ENCODE measurements at regions not wholly inside any gene's neighbourhood (a gene's known extent, or its start where the extent isn't known, plus 50 kb on each side); places are given as distances from the start of the nearest gene placed in this dataset.

DNA sequence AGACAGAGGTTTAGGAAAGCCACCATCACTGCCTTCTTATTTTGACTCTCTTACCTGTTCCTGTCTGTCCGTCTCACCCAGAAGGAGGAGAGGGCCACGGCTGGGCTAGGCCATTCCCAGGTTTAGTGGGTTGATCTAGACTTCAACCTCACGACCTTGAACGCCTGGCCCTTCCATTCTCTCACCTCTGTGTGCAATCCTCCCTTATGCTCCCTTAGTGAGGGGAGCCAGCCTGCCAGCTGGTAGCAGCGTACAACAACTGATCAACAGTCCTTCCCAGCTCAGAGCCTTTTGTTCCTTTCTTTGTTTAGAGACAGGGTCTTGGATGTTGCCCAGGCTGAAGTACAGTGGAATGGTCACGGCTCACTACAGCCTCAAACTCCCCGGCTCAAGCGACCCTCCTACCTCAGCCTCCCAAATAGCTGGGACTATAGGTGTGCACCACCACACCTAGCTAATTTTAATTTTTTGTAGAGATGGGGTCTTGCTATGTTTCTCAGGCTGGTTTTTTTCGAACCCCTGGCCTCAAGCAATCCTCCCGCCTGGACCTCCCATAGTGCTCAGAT is 123.9 kb downstream of the ZNF664 start:
- DNase-seq = no peak

DNA sequence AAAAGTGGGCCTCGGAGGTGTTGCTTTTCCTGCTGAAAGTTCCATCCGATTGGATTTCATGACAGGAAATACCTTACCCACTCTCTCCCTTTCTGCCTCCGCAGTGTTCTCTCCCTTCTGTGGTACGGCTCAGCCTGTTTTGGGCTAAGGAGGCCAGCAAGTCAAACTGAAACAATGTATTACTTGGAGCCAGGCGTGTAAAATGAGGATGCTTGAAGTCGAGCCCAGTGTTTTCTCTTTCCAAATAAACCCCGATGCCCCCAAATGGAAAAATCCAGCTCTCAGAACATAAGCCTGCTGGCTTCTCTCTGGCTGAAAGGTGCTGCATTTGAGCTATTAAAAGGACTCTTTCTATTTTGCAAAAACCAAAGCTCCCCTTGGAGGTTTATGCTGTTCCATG is 124.7 kb downstream of the ZNF664 start:
- no peak for DNase-seq

DNA sequence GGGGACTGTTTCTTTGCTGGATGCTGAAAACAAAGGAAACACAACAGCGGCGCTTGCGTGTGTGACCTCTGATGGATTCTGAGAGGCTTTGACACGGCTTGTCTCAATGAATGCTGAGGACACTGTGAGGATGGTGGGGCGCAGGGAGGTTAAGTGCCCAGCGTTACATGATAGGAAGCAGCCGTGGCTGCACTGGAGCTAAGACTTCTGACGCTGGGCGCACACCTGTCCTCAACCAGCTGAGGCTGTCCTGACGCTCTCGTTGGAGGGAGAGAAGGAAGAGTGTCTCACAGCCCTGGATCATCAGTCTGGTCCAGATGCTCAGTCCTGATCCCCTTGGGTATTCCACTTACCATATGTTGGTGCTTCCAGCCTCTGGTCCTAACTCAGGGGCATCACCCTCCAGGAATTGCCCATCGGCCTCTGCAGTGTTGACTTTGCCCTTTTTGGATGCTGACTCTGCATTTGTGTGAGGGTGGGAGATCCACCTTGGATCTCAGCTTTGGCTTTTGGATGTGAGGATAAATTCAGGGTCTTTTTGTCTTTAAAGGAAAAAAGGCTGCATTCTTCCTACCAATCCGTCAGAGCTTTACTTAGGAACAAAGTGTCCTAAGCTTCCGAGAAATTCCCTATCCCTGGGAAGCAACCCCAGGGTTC is 125.2 kb downstream of the ZNF664 start:
- DNase-seq = no peak

DNA sequence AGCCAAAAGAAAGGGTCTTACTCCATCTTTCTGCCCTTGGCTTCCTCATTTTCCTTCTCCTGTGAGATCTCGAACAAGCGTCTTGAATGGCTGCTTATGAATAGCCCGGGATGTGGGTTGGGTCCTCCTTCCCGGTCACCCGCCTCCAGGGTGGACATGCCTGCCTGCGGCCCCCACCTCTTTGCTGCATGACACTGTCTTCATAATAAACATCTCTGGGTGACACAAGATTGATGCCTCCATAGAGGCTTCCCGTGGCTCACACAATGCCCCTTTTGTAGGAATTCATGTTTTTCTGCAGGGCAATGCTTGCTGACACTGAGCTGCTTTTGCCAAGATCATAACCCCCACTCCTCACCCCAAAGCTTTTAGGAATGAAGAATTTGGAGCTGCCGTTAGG is 125.9 kb downstream of the ZNF664 start:
- no peak for DNase-seq

DNA sequence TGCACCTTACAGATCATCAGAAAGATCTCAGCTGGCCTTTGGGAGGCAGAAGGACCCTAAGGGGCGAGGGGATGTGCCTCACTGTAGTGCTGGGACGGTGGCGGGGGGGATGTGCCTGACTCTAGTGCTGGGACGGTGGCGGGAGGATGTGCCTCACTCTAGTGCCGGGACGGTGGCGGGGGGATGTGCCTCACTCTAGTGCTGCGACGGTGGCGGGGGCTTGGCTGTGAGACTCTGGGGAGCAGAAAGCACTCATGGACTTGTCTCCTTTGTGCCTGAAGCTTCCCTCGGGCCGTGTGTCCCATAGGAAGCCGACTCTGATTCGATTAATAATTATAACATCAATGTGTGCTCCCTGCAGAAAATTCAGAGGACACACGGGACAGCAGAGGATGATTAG is 126.6 kb downstream of the ZNF664 start:
- DNase-seq = no peak

DNA sequence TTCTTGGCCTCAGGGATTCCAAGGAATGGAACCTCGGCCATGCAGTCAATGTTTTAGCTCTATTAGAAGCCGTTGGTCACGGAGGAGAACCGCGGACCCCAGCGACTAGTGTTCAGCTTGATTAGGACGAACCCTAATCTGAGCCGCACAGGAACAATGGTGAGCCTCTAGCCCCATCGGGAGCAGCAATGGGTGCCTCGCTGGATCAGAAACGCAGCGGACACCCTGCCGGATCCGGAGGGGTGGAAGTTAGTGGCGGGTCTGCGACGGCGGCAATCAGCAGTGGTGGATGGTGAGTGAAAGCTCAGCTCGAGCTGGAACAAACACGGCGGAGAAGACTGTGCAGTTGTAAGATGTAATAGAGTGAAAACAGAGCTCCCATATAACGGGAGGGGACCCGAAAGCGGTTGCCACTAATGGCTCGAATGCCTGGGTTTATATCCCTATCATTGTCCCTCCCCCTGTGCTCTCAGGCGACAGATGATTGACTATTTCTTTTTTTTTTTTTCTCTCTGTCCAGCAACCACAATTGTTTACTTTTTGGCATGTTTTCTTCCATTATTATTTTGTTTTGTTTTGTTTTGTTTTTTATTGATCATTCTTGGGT is 127.7 kb downstream of the ZNF664 start:
- DNase-seq = no peak

DNA sequence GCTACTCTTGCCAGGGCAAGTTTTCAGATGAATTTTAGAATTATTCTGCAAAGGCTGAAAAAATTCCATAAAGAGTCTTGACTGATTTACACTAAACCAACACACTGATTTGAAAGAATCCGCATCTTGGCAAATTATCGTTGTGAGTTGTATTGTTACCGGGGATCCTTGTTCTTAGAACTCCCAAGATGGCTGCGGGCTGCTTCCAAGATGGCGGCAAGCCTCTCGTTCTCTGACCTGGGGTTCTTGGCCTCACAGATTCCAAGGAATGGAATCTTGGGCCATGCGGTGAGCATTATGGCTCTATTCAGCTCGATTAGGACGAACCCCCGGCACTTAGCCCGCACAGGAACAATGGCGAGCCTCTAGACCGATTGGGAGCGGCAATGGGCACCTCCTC is 132.5 kb downstream of the ZNF664 start:
- DNase-seq = no peak

DNA sequence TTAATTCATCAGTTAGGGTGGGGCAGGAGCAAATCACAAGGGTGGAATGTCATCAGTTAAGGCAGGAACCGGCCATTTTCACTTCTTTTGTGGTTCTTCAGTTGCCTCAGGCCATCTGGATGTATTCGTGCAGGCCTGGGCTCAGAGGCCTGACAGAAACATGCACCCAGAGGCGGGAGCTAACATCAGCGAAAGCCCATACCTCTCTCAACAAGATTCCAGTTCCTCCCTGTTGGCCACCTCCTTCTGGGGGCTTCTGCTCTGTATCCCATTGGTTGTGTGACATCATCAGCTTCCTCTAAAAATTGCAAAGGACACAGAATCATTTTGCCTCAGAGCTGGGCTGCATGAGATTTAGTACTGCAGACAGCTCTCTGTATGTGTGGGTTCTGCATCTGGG is 134.3 kb downstream of the ZNF664 start:
- no peak for DNase-seq

DNA sequence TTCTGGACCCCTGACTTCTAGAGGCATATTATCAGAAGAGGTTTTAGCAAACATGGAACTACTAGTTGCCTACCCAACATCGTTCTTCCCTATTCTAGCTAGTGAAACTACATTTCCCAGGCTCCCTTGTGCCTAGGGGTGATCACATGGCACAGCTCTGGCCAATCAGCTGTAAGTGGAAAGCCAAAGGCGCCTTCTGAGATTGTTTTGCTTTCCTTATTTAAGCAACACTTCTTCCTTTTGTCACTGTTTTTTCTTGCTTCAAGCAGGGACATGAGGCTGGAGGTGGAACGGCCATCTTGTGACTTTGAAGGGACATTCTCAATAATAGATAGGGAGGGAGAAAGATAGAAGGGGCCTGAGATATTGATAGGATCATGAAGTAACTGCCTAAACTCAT is 136.7 kb downstream of the ZNF664 start:
- no peak for DNase-seq

DNA sequence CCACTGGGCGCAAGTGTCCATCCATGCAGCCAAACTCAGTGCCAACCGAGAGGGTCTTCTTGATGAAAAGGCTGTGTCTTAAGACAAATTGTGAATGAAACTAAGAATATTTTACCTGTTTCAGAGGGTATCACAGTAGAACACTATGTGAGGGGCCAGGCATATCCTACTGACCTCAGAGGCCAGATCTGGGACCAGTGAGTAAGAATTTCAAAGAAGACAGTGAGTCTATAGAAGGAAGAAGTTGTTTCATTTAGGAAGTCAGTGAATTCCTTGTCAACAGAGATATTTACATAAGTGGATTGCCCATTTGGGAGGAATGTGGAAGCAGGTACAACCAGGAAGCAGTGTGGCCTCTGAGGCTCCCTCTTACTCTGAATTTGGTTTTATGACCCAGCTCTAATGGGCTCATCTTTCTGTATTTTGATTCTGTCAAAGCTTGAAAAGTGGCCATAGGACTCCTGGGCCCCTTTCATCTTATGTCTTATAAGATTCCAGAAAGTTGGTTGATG is 137.4 kb downstream of the ZNF664 start:
- no peak for DNase-seq

DNA sequence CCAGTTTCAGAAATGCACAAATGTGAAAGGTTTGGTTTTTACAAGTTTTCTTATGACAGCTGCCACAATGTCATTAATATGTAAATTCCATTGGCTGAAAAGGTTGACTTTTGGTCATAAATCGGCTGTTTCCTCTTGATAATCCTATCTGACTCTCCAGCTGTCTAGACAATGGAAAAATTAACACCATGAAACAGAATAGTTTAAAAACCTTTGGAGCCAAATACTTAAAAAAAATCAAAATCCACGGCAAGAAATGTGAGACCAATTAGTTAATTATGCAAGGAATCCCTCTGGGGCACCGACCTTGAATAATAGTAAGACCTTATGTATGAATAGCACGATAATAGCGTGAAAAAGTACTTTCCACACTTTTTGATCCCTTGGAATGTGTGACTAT is 138.0 kb downstream of the ZNF664 start:
- DNase-seq = no peak

DNA sequence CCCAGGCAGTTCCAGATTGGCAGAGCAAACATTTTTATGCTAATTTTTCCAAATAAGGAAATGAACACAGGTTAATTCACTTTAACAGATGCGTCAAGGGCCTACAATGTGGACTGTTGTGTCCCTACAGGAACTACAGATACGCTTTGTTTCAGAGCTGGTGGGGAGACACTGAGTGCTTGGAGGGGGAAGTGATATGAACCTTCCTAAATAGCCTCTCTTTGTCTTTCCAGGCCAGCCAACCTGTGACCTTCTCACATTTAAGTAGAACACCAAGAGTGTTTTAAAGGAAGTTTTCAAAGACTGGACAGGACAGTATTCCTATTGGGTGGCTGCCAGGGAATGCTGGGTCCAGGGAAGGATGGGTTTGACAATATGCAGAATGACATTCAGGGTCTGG is 141.3 kb downstream of the ZNF664 start:
- DNase-seq = no peak

DNA sequence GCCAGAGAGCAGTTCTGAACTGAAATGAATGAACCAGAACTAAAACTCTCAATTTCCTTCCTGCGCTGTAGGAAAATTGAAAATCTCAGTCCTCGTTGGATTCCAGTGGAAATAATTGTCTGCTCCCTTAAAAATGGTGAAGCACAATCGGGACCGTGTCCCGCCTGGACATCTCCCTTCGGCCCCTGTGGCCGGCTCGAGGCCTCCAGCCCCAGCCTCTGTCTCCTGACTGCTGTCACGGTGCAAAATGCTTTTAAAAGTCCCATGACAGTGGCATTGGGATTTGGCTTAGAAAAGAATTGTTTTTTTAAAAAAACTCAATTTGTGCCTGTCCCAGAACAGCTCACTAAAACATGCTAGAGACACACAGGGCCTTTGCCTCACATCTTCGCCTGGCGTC is 142.5 kb downstream of the ZNF664 start:
- no peak for DNase-seq

DNA sequence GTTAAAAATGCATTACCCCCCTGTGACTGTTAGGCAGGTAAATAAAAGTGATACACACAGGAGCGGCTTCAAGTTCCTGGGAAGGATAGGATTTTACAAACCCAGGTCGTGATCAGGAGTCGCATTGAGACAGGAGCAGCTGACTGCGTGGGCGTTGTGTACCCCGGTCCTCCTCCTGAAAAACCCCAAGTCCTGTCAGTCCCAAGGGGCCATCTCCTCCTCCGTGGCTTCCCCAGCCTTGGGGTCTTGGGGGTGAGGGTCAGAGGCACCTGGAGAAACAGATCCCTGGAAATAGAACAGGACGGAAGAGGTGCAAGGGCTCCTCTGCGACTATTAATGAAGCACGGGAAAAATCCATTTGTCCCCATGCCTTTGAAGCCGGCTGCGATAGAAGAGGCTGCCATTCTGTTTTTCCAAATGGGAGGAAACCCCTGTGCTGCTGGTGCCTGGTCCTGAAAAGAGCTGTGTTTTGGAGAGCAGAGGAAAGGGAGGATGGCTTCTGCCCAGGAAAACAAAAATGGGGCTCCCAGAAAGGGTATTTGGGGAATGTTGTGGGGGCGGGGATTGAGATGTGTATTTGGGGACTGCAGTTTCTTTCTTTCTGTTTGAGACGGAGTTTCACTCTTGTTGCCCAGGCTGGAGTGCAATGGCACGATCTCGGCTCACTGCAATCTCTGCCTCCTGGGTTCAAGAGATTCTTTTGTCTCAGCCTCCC is 143.1 kb downstream of the ZNF664 start:
- no peak for DNase-seq

DNA sequence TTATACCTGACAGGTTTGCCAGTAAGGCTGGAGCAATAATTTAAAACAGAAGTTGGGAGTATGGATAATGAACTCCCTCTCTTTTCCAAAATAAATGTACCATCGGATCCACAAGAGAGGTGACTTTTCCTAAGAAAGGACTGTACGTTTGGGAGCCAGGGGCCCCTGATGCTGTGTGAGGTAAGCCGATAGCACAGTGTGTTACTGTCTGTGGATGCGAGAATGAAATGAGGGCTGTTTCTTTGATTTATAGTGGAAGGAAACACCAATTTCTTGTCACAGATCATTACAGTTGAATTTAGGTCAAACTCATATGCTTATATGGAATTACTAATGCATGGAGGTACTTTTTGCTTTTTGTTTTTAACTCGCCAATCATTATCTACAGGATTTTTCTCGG is 147.7 kb downstream of the ZNF664 start:
- no peak for DNase-seq

DNA sequence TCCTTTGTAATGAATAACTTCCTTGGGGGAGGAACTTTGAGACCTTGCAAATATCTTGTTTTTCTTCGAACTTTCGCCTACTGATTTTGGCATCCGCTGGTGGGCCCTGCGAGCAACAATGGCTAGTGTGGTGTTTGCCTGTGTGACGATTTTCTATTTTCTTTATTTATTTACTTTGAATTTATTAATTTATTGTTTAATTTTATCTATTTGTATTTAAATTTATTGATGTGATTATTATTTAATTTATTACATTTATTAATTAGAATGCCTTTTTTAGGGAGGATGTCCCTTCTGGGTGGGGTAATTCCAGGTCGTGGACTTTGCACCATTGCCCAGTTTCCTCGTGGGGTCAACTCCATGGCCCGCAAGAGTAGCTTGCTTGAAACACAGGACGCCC is 149.7 kb downstream of the ZNF664 start:
- no peak for DNase-seq

DNA sequence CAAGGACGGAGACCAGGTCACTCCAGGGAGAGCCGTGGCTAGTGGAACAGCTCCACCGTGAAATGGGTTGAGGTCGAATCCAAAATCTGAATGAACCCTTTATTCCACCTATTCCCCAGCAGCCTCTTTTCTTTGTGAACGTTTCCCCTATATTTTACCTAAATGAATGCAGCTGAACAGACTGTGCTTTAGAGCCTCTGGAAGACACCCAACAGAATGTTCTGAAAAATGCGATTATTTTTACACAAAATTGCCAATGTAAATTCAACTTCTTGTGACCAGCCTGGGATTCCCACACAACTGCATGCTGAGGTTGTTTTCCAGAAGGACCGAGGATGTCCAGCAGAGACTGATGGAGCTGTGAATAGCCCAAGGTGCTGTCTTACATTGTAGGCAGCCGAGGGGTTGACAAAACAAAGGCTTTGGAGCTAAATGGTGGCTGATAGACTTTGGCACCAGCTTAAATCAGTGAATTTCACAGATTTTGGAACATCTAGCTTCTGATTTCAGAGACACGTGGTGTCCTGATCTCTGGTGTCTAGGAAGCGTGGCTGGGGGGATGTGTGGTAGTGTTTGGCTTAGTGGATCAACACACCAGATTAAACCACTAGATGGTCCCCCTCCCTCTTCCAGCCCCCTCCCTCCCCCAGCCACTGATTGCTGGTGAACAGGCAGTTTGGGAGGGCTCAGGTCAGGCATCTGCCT is 150.4 kb downstream of the ZNF664 start:
- DNase-seq = no peak

DNA sequence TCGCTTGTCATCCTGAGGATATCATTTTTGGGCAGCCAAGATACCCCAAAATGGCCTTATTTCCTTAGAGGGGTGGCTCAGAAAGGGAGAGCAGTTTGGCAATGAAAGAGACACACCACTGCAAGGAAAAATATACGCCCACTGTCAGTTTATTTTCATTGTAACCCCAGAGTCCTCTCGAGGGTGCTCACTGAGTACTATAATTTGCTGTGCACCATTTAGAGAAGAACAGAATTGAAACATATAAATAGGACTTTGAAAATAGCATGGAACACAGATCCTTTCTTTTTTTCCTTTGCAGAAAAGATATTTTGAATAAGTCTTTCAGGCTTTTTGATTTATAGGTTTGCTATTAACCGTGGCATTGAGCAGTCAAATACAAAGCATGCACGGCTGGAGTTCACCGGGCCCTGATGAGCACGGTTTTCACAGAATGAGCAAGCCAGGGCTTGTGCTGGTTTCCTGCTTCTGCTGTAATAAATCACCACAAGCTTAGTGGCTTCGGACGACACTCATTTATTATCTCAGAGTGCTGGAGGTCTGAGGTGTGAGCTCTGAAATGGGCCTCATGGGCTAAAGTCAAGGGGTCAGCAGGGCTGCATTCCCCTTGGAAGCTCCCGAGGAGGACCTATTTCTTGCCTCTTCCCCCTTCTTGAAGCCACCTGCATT is 152.3 kb downstream of the ZNF664 start:
- DNase-seq = no peak

DNA sequence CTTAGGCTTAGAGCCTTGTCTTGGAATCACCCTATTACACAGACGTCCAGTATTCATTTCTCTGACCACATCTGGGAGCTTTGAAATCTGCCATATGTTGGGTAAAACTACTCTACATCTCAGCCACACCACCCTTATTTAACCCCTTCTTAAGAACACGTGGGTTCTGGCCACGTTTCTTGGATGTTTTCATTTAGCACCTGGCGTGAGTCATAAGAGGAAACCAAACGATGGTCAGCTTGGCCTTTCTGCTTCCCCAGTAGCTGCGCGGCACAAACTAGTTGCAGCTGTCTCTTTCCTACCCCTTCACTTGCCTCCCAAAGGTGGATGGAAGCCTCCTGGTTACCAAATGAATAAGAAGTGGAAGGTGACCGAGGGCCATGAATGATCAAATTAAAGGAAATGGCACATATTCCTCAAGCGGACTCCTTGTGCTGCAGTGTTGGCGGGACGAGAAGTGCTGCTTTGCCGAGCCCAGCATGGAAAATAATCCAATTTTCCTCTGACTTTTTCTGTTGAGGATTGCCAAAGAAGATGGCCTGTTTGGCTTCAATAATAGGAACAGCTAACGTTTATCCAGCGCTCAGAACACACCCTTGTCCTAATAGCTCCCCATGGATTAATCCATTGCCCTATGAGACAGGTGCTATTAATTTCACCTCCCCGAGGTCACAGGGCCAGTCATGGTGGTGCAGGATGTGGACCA is 154.1 kb downstream of the ZNF664 start:
- no peak for DNase-seq

DNA sequence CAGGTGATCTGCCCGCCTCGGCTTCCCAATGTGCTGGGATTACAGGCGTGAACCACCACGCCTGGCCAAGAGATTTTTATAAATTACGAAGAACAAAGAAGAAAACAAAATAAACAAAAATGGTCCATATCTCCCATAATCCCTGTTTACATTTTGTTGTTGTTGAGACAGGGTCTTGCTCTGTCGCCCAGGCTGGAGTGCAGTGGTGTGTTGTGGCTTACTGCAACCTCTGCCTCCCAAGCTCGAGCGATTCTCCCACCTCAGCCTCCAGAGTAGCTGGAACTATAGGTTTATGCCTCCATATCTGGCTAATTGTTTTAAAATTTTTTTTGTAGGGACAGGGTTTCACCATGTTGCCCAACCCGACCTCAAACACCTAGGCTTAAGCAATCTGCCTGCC is 156.1 kb downstream of the ZNF664 start:
- DNase-seq = no peak
